GM18858 (cell line): ENCODE measurements at regions not wholly inside any gene's neighbourhood (a gene's known extent, or its start where the extent isn't known, plus 50 kb on each side); places are given as distances from the start of the nearest gene placed in this dataset.

Source experiments
- ATAC-seq: cut with Tn5 transposase; IDR thresholded peaks from one replicate; pipeline ENCODE4 v1.9.1; 2021; ENCODE audit not compliant: unreplicated experiment

DNA sequence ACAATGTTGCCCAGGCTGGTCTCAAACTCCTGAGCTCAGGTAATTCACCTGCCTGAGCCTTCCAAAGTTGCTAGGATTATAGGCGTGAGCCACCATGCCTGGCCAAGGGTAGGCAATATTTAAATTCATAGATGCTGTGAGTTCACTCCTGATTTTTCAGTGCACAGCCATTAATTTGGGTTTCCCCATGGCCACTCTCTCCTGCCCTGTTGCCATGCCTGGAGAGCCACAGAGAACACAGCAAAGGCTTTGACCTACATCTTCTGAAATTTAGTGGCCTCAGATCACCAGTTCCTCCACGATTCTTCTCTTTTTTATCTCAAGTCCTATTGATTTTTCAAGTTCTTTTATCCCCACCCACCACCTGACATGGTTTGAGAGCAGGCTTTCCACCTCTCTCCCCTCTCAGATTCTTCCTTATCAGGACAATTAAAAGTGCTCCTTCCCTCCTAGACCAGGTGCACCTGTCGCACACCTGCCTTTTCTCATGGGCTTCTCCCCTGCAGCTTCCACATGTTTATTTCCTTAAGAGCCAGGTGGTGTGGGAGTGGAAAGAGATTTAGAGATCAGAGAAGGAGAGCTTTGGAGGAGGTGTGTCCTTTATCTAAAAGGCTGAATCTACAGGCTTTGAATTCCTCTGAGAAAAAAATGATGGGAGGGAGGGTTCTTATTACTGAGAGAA is 123.8 kb downstream of the ADRA2A start:
- no peak for ATAC-seq

DNA sequence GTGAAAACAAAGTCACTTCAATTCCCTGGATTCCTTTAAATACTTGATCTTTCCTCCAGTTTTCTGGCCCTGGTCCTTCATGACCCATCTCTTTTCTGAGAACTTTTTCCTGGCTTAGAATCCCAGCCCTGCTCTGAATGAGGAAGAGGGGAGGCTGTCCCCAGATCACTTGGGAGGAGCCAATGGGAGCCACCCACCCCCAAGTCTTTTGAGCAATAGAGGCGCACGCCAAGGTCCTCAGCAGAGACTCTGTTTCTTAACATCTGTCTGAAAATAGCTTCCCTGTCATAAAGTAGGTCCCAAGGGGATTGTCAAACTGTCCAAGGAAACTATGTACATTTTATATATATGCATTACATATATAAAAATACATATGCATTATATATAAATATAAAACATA is 126.8 kb downstream of the ADRA2A start:
- ATAC-seq = no peak

DNA sequence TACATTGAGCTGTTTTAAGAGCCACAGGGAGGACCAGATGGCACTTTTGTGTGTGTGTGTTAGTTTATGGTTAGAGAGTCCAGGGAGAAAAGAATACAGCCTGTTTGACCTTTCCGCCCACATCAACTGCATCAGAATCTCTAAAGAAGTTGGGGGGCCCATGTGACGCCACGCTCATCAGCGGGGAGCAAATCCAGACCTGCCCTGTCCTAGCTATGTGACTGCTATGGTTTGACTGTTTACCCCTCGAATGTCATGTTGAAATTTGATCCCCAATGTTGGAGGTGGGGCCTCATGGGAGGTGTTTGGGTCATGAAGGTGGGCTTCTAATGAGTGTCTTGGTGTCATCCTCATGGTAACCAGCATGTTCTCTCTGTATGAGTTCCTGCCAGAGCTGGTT is 128.0 kb downstream of the ADRA2A start:
- no peak for ATAC-seq

DNA sequence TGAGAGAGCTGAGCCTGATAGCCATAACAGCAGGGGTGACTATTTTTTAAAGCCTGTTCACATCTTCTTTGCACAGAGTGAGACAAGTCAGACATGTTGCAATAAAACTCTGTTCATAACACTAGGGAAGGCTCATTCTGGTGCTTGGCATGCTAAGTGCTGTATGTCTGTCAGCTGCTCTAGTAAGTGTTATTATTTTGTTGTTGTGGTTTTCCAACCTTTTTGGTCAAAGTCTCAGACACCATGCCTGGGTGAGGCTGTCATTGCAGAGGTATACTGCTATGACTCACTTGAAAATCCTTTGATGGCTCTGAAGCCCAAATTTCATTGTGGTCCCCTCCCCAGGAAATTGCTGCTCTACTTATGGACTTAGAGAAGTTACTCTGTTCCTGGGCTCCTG is 129.7 kb downstream of the ADRA2A start:
- no peak for ATAC-seq

DNA sequence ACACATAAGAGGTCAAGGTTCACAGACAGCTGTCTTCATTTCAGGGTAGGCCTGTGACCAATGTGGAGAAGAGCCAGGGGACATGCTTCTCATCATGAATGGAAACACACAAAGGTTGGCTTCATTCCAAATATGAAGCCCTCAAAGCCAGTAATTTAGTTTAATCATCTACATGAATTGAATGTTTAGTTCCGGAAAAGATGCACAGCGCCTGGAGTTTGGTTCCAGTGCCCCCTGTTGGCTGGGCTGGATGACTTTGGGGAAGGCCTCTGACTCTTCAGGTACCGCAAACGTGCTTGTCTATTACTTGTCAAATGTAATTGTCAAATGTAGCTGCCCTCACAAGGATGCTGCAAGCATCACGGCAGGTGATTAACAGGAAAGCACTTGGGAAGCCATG is 130.7 kb downstream of the ADRA2A start:
- ATAC-seq = no peak

DNA sequence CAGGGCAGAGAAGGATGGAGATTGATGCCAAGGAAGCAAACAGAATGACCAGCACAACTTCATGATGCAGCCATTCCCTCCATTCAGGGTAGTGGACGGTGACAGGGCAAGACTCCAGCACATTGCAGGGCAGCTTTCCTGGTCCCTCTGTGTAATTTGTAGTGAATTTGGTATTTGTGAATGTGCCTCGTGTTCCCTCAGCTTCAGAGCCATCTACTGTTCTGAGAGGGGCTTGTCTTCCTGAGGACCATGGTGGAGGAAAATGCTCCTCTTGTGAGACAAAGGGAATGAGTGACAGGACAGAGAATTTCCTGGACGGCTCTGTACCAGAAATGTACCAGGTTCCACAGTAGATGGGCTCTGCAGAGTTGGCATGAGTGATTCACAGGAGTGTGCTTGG is 132.1 kb downstream of the ADRA2A start:
- no peak for ATAC-seq

DNA sequence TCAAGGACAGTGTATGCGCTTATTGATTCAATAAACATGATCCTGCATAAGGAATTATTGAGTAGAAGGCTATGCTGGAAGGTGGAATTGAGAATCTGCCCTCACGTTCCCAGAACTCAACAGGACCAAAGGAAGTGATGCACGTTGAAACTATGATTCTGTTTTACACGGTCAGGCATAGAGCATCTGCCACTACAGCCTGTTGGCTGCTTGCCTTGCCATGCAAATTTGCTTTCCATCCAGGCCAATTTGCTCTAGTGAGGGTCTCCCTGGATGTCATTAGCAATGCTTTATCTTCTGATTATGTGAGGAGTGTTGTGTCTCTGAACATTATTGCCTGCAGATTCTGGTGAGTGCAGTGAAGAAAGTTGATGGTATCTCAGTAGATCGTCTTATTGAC is 132.9 kb downstream of the ADRA2A start:
- ATAC-seq = no peak

DNA sequence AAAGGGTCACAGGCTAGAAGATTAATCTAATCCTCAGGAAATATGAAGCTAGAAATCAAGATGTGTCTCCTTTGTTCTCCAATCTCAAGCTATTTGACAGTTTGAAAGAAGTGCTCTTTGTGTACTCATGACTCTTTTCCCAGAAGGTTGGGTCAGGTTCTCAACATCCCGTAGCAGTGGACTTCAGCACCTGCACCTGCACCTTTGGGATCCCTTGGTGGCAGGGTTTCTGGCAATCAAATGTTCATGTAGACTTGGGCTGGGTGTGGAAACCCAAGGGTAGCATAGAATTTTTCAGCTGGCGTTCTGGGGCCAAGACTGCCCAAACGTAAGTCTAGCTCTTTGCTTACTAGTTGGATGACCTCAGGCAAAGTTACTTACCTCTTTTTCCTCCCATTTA is 134.4 kb downstream of the ADRA2A start:
- no peak for ATAC-seq

DNA sequence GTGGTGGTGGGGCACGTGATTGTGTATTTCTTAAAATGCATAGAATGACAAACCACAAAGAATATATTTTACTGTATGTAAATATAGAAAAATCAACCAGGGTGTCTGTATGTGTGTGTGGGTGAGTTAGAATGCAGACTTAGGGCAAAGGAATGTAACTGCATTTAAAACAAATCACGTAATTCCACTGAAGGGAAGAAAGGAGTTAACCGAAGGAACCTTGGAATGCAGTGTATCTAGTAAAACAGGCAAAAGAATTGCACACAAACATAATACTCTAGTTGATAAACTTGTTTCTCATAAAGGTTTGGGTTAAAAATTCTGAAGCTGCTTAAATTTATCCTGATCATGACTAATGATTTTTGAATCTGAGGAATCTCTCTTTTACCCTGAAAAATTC is 134.9 kb downstream of the ADRA2A start:
- ATAC-seq = no peak

DNA sequence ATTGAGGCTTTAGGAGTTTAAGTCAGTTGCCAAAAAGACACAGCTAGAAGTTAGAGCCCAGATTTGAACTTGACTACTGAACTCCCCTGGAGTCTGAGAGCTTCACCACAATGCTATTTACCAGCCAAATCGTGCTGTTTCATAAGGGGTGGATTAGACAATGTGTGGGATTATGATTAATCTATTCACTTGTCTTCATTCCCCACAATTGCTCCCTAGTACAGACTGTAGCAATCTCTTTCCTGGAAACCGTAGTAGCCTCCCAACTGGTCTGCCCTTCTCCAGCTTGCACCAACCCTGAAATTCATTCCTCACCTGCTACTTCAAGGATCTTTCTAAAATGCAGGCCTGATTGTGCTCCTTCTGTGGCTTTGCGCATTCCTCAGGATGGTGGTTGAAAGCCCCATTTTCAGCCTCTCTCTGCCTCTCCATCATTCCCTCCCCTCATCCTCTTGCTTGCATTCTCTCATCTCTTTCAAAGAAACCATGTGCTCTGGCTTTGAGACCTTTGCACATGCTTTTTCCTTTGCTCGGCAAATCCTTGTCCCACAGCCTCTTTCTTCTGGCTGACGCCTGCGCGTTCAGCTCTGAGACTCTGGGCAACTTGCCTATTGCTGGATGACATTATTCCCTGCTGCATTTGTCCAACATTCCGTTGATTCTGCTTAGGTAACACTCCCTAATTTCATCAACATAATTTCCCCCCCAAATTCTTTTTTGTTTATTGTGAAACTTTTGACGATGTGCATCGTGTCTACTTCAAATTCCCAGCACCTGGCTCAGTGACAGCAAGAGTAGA is 145.1 kb downstream of the ADRA2A start:
- no peak for ATAC-seq

DNA sequence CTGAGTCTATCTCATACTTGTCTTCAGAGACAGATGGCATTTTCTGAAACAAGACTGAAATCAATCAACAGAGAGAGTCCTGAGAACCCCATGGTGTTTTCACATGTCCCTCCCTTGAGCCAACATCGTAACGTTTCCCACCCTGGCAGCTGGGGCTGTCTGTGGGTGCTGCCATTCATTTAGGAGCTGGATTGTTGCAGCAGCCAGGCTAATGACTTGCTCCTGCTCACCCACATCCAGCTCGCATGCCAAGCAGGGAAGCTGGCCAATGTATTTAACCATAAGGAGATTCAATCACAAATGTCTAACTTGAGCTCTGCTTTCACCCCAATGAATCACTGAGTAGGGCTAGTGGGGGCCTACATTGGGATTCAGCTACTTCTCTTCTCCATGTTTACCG is 146.1 kb downstream of the ADRA2A start:
- ATAC-seq = no peak

DNA sequence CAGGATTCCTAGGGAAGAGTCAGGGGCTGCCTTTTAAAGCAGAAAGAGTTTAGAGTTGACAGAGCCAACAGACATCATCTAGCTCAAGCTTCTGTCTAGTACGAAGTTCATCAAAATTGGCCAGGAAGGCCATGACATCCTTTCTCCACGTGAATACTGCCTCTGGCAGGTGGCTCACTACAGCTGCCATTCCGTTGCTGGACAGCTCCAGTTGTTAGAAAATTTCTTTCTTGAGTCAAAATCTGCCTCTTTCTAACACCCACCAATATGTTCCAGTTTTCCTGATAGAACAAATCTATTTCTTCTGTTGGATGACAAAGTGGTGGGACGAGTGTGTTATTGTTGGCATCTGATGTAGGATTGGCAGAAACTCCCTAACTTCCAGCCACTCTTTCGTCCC is 154.9 kb downstream of the ADRA2A start:
- no peak for ATAC-seq

DNA sequence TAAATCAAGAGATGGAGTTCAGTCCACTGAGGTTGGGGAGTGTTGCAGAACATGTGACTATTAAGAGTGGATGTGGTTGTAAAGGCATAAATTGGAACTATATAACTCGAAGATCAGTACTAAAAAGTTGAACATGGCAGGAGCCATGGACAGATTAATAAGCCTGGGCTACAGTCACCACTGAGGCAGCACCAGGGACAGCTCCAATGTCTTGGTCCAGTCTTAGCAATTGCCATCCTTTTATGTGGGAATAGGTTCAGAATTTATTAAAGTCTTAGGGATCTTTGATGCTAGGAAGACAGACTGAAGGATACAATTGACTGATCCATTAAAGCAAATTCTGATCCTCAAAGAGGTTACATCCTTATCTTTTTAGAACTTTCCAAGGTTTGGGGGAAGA is 156.6 kb downstream of the ADRA2A start:
- ATAC-seq = no peak

DNA sequence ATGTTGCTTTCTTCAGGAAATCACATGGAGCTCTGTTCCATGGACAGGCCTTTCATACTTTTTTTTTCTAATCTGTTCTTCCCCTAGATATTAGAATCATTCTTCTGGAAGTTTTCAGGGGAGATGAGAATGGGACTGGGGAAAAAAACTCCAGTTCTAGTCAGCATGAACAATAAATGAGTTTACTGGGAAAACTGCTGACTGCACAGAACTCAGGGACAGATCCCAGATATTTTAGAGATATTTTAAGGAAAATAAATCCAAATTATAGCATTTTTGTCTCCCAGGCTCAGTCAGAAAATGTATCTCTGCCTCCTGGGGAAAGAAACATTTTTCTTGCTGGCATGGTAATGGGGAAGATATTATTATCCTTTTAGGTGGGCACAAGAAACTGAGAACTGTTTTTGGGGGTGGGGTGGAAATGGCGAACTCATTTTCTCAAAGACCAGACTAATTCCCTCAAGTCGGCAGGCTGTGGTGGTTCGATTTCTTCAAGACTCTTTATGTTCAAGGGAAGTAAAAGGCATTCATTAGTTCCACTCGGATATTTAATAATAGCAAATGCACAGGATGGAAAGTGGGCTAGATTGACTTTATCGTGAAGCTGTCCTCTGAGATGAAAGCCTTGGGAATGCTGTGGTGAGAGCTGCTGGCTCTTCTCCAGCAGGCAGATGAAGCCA is 157.5 kb downstream of the ADRA2A start:
- ATAC-seq = no peak

DNA sequence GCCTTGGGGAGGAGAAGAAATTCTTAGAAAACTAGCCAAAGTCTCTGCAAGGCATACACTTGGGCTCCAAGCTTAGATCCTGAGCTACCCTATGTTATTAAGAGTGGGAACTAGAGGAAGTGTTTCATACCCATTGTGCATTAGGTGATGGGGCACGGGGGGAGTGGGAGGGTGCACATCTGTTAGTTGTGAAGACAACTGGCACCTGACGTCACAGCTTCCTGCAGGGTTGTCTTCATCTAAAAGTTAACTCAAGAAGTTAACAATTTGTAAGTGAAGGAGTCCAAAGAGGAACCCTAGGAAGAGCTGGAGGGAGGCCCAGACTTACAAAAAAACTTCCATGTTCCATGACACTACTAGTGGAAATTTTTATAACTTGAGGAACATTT is 158.1 kb downstream of the ADRA2A start:
- ATAC-seq = no peak

DNA sequence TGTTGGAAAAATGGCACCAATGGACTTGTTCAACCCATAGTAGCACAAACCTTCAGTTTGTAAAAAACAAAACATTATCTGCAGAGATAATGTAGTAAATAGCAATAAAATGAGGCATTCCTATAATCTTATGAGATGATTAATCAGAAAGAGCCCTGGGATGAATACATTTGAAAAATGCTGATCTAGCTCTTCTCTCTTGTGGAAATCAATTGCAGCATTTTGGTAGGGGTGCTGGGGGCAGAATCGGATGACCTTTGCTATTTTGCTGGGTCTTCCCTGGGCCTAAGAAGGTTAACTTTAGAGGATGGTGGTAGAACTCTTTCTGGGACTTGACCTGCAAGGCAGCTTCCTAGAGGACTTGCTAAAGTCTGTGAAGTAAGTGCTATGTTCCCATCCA is 163.5 kb downstream of the ADRA2A start:
- no peak for ATAC-seq

DNA sequence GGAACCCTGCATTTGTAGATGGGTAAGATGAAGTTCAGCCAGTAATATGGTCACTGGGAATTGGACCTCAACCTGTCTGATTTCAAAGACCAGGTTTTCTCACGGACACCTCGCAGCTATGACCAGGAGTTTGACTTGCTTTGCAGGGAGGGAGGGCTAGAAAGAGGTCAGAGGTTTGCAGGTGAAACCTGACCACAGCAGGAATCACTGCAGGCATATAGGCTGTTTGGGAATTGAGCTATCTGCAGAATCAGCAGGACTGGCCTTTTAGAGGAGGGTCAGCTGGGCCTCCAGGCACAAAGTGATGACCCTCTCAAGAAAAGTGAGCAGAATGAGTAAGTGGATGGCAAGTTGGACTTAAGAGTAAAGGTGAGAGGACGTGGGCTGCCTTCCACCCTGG is 166.3 kb downstream of the ADRA2A start:
- ATAC-seq = no peak

DNA sequence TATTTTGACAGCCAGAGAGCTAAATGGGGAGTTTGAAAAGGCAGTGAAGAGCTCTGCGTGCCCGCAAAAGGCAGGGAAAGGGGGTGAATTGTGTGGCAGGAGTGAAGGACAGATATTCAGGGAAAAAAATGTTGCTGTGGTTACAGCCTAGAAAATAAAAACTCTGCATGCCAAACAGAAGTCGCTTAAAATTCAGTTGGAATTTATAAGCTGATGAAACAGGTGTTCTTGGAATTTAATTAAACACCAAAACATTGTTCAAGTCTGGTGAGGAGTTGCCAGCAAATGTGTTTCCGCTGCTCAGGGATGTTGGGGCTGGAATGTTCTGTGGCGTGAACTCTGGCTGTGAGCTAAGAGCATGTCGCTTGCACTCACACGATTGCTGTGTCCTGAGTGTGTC is 169.3 kb downstream of the ADRA2A start:
- no peak for ATAC-seq

DNA sequence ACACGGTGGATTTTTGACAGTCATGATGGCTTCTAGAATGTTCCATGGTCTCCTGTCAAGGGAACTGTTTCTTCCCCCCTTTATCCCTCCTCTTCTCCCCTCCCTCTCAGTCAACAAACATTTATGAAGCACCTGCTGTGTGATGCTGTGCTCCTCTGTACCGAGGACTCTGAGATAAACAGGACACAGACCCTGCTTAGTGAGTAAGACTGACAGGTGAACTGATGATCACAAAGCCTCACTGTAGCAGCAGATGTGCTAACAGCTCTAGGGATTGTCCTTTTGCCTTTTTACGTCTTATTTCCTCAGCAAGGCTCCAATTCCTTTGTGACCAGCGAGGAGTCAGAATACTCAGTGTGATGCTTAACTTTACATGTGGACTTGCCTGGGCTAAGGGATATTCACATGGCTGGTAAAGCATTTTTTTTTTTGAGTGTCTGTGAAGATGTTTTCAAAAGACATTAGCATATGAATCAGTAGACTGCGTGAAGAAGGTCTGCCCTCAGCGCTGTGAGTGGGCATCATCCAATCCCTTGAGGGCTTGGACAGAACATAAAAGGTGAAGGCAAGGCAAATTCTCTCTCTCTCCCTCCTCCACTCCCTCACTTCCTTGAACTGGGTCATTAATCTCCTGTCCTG is 170.1 kb downstream of the ADRA2A start:
- ATAC-seq = no peak

DNA sequence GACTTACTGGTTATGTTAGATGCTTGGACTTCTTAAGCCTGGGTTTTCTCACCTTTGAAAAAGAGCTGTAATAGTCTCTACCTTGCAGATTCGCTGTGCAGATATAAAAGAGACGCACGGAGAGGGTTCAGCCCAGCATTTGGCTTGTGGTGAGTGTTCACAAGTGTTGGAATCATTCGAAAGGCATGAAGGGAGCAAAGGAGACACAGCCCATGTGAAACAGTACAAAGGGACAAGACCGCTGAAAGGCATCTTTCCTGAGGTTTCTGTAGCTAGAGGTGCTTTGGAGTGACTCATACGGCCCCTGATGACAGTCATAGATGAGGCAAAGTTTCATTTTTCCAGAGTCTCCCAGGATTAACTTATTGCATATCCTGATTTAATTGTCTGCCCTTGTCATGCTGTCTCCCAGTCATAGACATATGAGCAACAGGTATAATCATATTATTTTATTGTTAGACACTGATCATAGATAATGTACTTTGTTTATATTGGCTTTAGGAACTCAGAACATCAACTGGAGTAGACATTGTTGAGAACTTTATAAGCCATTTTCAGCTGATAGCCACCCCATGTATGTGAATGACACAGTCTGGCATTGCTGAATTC is 171.1 kb downstream of the ADRA2A start:
- ATAC-seq = no peak

DNA sequence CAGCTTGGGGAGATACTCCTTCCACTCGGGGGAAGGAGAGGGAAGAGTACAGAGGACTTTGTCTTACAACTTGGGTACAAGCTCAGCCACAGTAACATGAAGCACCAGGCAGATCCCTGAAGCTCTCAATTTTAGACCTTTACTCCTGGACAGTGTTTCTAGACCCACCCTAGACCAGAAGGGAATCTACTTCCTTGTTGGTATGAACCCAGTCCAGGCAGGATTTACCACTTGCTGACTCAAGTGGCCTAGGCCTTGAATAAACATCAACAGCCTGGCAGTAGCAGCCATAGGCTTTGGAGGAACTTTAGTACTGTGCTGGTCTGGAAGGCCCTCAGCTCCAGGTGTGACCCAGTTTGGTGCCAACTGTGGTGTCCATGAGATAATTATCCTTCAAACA is 173.1 kb downstream of the ADRA2A start:
- ATAC-seq = no peak
